ENCODE measurements at regions not wholly inside any gene's neighbourhood (a gene's known extent, or its start where the extent isn't known, plus 50 kb on each side); places are given as distances from the start of the nearest gene placed in this dataset.

- TF ChIP-seq CTCF (IDR thresholded peaks at IDR 0.05; ENCODE audit: insufficient read depth, low read depth, low read length) = no peak
- TF ChIP-seq EZH2 (IDR thresholded peaks at IDR 0.05; ENCODE audit: insufficient read depth, low read length) = no peak
Measured at GRCh38 chr12:33813536-33813935, 208.8 kb upstream of the ALG10 start.

Measured in astrocyte (in vitro differentiated cells and primary cell).